Right lobe of liver (tissue), 4 donors: ENCODE measurements at regions not wholly inside any gene's neighbourhood (a gene's known extent, or its start where the extent isn't known, plus 50 kb on each side); places are given as distances from the start of the nearest gene placed in this dataset.

Experiments
- CTCF ChIP-seq, 4 donors: fragments of 200-600 bp in 3 of 4; fragments of 450-650 bp in 1 of 4; IDR thresholded peaks; one replicate each; pipeline versions ENCODE4 v1.5.1 to v1.8.0; 2016 to 2022; ENCODE audit warnings: antibody characterized with exemption in 4 of 4, mild to moderate bottlenecking in 2 of 4
- POLR2A ChIP-seq: fragments of 450-650 bp; IDR thresholded peaks from one replicate; pipeline ENCODE4 v1.6.1; 2017; ENCODE audit warnings: antibody characterized with exemption, mild to moderate bottlenecking
- donor health status: DM: no; HTN: no; CAD: no.
- donor health status: DM: no; HTN: no; CAD: no.
- donor health status: DM: no; HTN: yes; CAD: no.

GRCh38 chr14:76282581-76282980, 93.4 kb upstream of the ESRRB start:
- TF ChIP-seq CTCF (IDR thresholded peaks at IDR 0.05), result no peak
- no peak for TF ChIP-seq POLR2A
